GM12878 (cell line): ENCODE measurements at regions not wholly inside any gene's neighbourhood (a gene's known extent, or its start where the extent isn't known, plus 50 kb on each side); places are given as distances from the start of the nearest gene placed in this dataset.

ENCODE experiments used
- ATAC-seq: fragments of 200-7000 bp; cut with Tn5 transposase; 3 replicates; pipeline ENCODE4 v1.9.1; 2020; ENCODE audit warnings: mild to moderate bottlenecking, moderate library complexity
- BruUV-seq: library from RNA; stranded (reverse); fragments of 400-500 nt; replicated peaks from 2 replicates; lab custom pipeline; 2021; lab: Mats Ljungman, UMichigan
- CTCF ChIA-PET: fragments of 300-600 bp; sonication (Branson Sonifier 250); formaldehyde crosslinking; extraction: SDS; loops from one replicate; lab custom pipeline; 2021; ENCODE audit warnings: inconsistent platforms; lab: Yijun Ruan, JAX
- POLR2A ChIA-PET: fragments of 350-600 bp; formaldehyde crosslinking; extraction: SDS; loops from one replicate; lab custom pipeline; 2021; ENCODE audit warnings: inconsistent platforms; lab: Charles Lee
- RAD21 ChIA-PET: fragments of 300-600 bp; sonication (Branson Sonifier 250); formaldehyde crosslinking; loops from one replicate; lab custom pipeline; 2023; ENCODE audit warnings: antibody characterized with exemption; ENCODE audit not compliant: unreplicated experiment; lab: Charles Lee
- SMC1A ChIA-PET: fragments of 300-600 bp; sonication (Branson Sonifier 250); formaldehyde crosslinking; loops from one replicate; lab custom pipeline; 2023; ENCODE audit not compliant: unreplicated experiment, uncharacterized antibody; lab: Charles Lee
- DNase-seq: peaks from one replicate; pipeline ENCODE4 v3.0.0-alpha.2; 2011; ENCODE audit warnings: low read depth, low spot score
- FAIRE-seq: peaks from 3 replicates; lab custom pipeline; 2011; peaks lifted over from hg19 to GRCh38; lab: Jason Lieb, UNC
- H2AFZ ChIP-seq: 2 replicates; pipeline ENCODE4 v1.6.0; 2011; ENCODE audit warnings: low read depth, low read length, control low read depth; ENCODE audit not compliant: control insufficient read depth
- H3K27ac ChIP-seq: 2 replicates; pipeline ENCODE4 v1.5.1; 2011; ENCODE audit warnings: control low read depth; ENCODE audit not compliant: control insufficient read depth, insufficient read depth
- H3K27me3 ChIP-seq, 2 experiments: replicated peaks in 1 of 2; 2 replicates each; pipeline versions ENCODE4 v1.6.0 to v1.6.1; 2011; ENCODE audit warnings: low read length in 1 of 2; ENCODE audit not compliant: control insufficient read depth in 2 of 2, insufficient read depth in 2 of 2
- H3K36me3 ChIP-seq, 2 experiments: 2 replicates each; pipeline ENCODE4 v1.5.1; 2011; ENCODE audit warnings: low read length in 1 of 2; ENCODE audit not compliant: control insufficient read depth in 2 of 2, insufficient read depth in 2 of 2
- H3K4me1 ChIP-seq: 2 replicates; pipeline ENCODE4 v1.6.1; 2011; ENCODE audit warnings: mild to moderate bottlenecking, low read length, moderate library complexity, mixed read lengths; ENCODE audit not compliant: control insufficient read depth, insufficient read depth
- H3K4me2 ChIP-seq: 2 replicates; pipeline ENCODE4 v1.6.0; 2011; ENCODE audit warnings: control low read depth; ENCODE audit not compliant: control insufficient read depth, insufficient read depth
- H3K4me3 ChIP-seq: fragments of 200-600 bp; sonication (generic); 2 replicates; pipeline ENCODE4 v1.5.1; 2016
- H3K79me2 ChIP-seq: 2 replicates; pipeline ENCODE4 v1.6.0; 2011; ENCODE audit warnings: low read length; ENCODE audit not compliant: control insufficient read depth, insufficient read depth
- H3K9ac ChIP-seq: 2 replicates; pipeline ENCODE4 v1.8.0; 2011; ENCODE audit warnings: low read length, control low read depth, mixed read lengths; ENCODE audit not compliant: control insufficient read depth, insufficient read depth
- H3K9me3 ChIP-seq: replicated peaks from 3 replicates; pipeline ENCODE4 v1.5.1; 2011; ENCODE audit warnings: mild to moderate bottlenecking, low read length; ENCODE audit not compliant: control insufficient read depth, insufficient read depth
- H4K20me1 ChIP-seq: 2 replicates; pipeline ENCODE4 v1.6.0; 2011; ENCODE audit not compliant: control insufficient read depth, insufficient read depth
- BACH1 ChIP-seq: fragments of 450-650 bp; IDR thresholded peaks from 2 replicates; pipeline ENCODE4 v1.6.1; 2017; ENCODE audit warnings: mild to moderate bottlenecking, borderline replicate concordance
- BMI1 ChIP-seq: fragments of 450-650 bp; IDR thresholded peaks from 2 replicates; pipeline ENCODE4 v1.6.1; 2016; ENCODE audit warnings: mild to moderate bottlenecking, moderate library complexity, borderline replicate concordance
- CBX5 ChIP-seq: sonication (generic); IDR thresholded peaks from 2 replicates; pipeline ENCODE4 v1.6.1; 2016; ENCODE audit warnings: low read depth, moderate library complexity, mild to moderate bottlenecking, inconsistent platforms
- CEBPB ChIP-seq, 2 experiments: fragments of 150-350 bp in 1 of 2; IDR thresholded peaks; 2 replicates each; pipeline ENCODE4 v1.6.1; 2012 to 2014; ENCODE audit warnings: low read depth in 2 of 2, low read length in 2 of 2, borderline replicate concordance in 1 of 2, inconsistent platforms in 1 of 2
- ESRRA ChIP-seq: IDR thresholded peaks from 2 replicates; pipeline ENCODE4 v1.6.1; 2012; ENCODE audit warnings: mild to moderate bottlenecking, low read length, improper control_type of control experiment
- ETV6 ChIP-seq, 2 experiments: fragments of 450-650 bp in 1 of 2; IDR thresholded peaks in 1 of 2; conservative IDR thresholded peaks in 1 of 2; 2 replicates each; pipeline ENCODE4 v1.6.1; 2014; ENCODE audit warnings: antibody characterized with exemption in 1 of 2, borderline replicate concordance in 1 of 2, low read depth in 1 of 2, mild to moderate bottlenecking in 1 of 2, moderate library complexity in 1 of 2
- FOXM1 ChIP-seq: IDR thresholded peaks from 2 replicates; pipeline ENCODE4 v1.6.1; 2012; ENCODE audit warnings: low read depth, mild to moderate bottlenecking, inconsistent platforms, low read length, moderate library complexity
- KDM1A ChIP-seq: fragments of 200-600 bp; sonication (generic); IDR thresholded peaks from 2 replicates; pipeline ENCODE4 v1.6.1; 2016; ENCODE audit warnings: borderline replicate concordance
- MYC ChIP-seq: IDR thresholded peaks from 2 replicates; pipeline ENCODE4 v1.6.1; 2011; ENCODE audit warnings: mild to moderate bottlenecking, low read length, moderate library complexity, inconsistent platforms; ENCODE audit not compliant: insufficient read depth, insufficient replicate concordance, insufficient read length, severe bottlenecking
- RAD21 ChIP-seq: IDR thresholded peaks from 2 replicates; pipeline ENCODE4 v1.6.1; 2011; ENCODE audit warnings: mild to moderate bottlenecking, low read depth, low read length, moderate library complexity; ENCODE audit not compliant: insufficient read depth
- SREBF2 ChIP-seq: IDR thresholded peaks from 2 replicates; pipeline ENCODE4 v1.6.1; 2012; ENCODE audit warnings: mild to moderate bottlenecking, low read length
- YBX1 ChIP-seq: fragments of 450-650 bp; IDR thresholded peaks from 2 replicates; pipeline ENCODE4 v1.6.1; 2016; ENCODE audit warnings: antibody characterized with exemption
- YY1 ChIP-seq: IDR thresholded peaks from 2 replicates; pipeline ENCODE4 v1.6.1; 2011; ENCODE audit warnings: low read depth, mild to moderate bottlenecking, low read length
- ZNF207 ChIP-seq: fragments of 450-650 bp; IDR thresholded peaks from 2 replicates; pipeline ENCODE4 v1.6.1; 2014; ENCODE audit warnings: antibody characterized with exemption, mild to moderate bottlenecking, borderline replicate concordance
- in situ Hi-C: fragments of 300-500 bp; cut with MboI; formaldehyde crosslinking; loops from 9 replicates; pipeline ENCODE4 v1.14.3; 2018; ENCODE audit warnings: mixed read lengths
- intact Hi-C: fragments of 100-400 bp; cut with micrococcal nuclease; formaldehyde crosslinking; loops from one replicate; pipeline ENCODE4 v1.14.2; 2022; ENCODE audit not compliant: unreplicated experiment
- TF ChIP-seq, protein P1 (sequence below): IDR thresholded peaks from 2 replicates; pipeline ENCODE4 v1.6.1; 2012; ENCODE audit warnings: low read depth, low read length, improper control_type of control experiment
- TF ChIP-seq, protein P2 (sequence below): fragments of 450-650 bp; conservative IDR thresholded peaks from 2 replicates; pipeline ENCODE4 v1.6.1; 2017; ENCODE audit warnings: mild to moderate bottlenecking, moderate library complexity
- TF ChIP-seq, protein P3 (sequence below): fragments of 150-350 bp; IDR thresholded peaks from 2 replicates; pipeline ENCODE4 v1.6.1; 2014; ENCODE audit warnings: mild to moderate bottlenecking, low read depth, low read length

DNA sequence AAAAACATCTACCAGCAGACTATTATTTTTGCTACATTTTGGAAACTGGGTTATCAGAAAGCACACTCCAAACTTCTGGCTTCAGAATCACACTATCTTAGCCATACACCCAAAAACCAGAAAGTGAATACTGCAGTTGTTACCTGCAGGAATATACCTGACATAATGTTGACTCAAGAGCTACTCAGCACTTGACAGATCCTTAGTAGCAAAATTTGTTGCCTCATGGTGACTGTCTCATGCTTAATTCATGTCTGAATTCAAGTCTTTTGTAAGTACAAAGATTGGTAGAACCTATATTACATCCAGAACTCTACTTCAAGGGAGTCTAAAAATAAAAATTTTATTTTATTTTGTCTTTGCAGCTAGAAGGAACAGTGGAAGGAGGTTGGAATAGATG, 140.2 kb upstream of the GYPA start:
- Histone ChIP-seq H2AFZ (no peak overlapping the region), H3K4me2 (no peak overlapping the region), H3K9me3 (no peaks in the 10 kb centered on the region), H4K20me1 (no peaks in the 10 kb centered on the region), H3K4me3 (no peak overlapping the region), H3K79me2 (no peaks in the 10 kb centered on the region), H3K27me3 (no peaks in the 10 kb centered on the region)
- no peak for ATAC-seq
- no peak for DNase-seq
- POLR2A ChIA-PET, result no interaction called here
- no TSS peak for BruUV-seq
- in situ Hi-C loops (no loop called here), intact Hi-C loops (no loop called here)
- FAIRE-seq, result no peak
- TF ChIP-seq BMI1 (no peak), BACH1 (no peak), ESRRA (no peak), ZNF207 (no peak), RAD21 (no peak), FOXM1 (no peak), SREBF2 (no peak), MYC (no peak), YBX1 (no peak), CEBPB (IDR thresholded peaks at IDR 0.05; ENCODE audit: borderline replicate concordance in 1 of 2, low read depth in 2 of 2, low read length in 2 of 2) (no peak), KDM1A (no peak), YY1 (no peak), CBX5 (no peak), ETV6 (conservative IDR thresholded peaks at IDR 0.05 in 1 of 2, IDR thresholded peaks at IDR 0.05 in 1 of 2; ENCODE audit: borderline replicate concordance in 1 of 2, low read depth in 1 of 2) (no peak)
- TF ChIP-seq, protein P1, sequence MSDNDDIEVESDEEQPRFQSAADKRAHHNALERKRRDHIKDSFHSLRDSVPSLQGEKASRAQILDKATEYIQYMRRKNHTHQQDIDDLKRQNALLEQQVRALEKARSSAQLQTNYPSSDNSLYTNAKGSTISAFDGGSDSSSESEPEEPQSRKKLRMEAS, result no peak
- TF ChIP-seq, protein P2, sequence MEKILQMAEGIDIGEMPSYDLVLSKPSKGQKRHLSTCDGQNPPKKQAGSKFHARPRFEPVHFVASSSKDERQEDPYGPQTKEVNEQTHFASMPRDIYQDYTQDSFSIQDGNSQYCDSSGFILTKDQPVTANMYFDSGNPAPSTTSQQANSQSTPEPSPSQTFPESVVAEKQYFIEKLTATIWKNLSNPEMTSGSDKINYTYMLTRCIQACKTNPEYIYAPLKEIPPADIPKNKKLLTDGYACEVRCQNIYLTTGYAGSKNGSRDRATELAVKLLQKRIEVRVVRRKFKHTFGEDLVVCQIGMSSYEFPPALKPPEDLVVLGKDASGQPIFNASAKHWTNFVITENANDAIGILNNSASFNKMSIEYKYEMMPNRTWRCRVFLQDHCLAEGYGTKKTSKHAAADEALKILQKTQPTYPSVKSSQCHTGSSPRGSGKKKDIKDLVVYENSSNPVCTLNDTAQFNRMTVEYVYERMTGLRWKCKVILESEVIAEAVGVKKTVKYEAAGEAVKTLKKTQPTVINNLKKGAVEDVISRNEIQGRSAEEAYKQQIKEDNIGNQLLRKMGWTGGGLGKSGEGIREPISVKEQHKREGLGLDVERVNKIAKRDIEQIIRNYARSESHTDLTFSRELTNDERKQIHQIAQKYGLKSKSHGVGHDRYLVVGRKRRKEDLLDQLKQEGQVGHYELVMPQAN, result no peak
- TF ChIP-seq, protein P3, sequence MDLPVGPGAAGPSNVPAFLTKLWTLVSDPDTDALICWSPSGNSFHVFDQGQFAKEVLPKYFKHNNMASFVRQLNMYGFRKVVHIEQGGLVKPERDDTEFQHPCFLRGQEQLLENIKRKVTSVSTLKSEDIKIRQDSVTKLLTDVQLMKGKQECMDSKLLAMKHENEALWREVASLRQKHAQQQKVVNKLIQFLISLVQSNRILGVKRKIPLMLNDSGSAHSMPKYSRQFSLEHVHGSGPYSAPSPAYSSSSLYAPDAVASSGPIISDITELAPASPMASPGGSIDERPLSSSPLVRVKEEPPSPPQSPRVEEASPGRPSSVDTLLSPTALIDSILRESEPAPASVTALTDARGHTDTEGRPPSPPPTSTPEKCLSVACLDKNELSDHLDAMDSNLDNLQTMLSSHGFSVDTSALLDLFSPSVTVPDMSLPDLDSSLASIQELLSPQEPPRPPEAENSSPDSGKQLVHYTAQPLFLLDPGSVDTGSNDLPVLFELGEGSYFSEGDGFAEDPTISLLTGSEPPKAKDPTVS, result no peak
- TF ChIP-seq, all 136 proteins: peak for 0
- CTCF ChIA-PET, result no interaction called here
- Histone ChIP-seq H3K27ac (no peak overlapping the region), H3K9ac (no peak overlapping the region), H3K36me3 (no peaks in the 10 kb centered on the region), H3K4me1 (no peaks in the 10 kb centered on the region)
- RAD21 ChIA-PET, result no interaction called here
- SMC1A ChIA-PET, result no interaction called here
